ENCODE measurements at regions not wholly inside any gene's neighbourhood (a gene's known extent, or its start where the extent isn't known, plus 50 kb on each side); places are given as distances from the start of the nearest gene placed in this dataset.
"Not testable (repeated sequence)": the region's sequence is repeated elsewhere in the genome, so short reads cannot be mapped to it uniquely, and the experiment has no call there.

GRCh38 chr11:21986361-21986760, 206.5 kb upstream of the ANO5 start:
- H3K4me3 ChIP-seq (ENCODE audit: low read depth, low read length), result no peak overlapping the region

GRCh38 chr11:21987261-21987660, 205.6 kb upstream of the ANO5 start:
- no peak overlapping the region for H3K4me3 Mint-ChIP-seq (ENCODE audit: unreplicated experiment)
- no peak overlapping the region for H3K27ac Mint-ChIP-seq (ENCODE audit: unreplicated experiment)
- H3K4me1 ChIP-seq, result no peaks in the 10 kb centered on the region
- H3K4me1 Mint-ChIP-seq (ENCODE audit: low read depth, unreplicated experiment), result no peaks in the 10 kb centered on the region
- no peaks in the 10 kb centered on the region for H3K27me3 Mint-ChIP-seq (ENCODE audit: insufficient read depth, unreplicated experiment)
- no peaks in the 10 kb centered on the region for H3K36me3 ChIP-seq (ENCODE audit: control insufficient read depth, insufficient read depth, low read length)
- CTCF ChIA-PET, result no interaction called here
- intact Hi-C loops (cut with micrococcal nuclease; ENCODE audit: unreplicated experiment), result no loop called here
- no TSS peak for BruUV-seq (replicated peaks)
- no peaks in the 10 kb centered on the region for H3K27me3 ChIP-seq (replicated peaks; ENCODE audit: control insufficient read depth, insufficient read depth, low read length)
- H3K36me3 Mint-ChIP-seq (ENCODE audit: insufficient read depth, unreplicated experiment), result no peaks in the 10 kb centered on the region
- H3K4me3 ChIP-seq (ENCODE audit: low read depth, low read length), result no peak overlapping the region
- POLR2A ChIA-PET, result no interaction called here
- H3K9me3 Mint-ChIP-seq (ENCODE audit: unreplicated experiment), result no peaks in the 10 kb centered on the region
- H3K9me3 ChIP-seq, result no peaks in the 10 kb centered on the region
- no peak for TF ChIP-seq CTCF (IDR thresholded peaks at IDR 0.05; ENCODE audit: insufficient read depth in 1 of 2, low read depth in 1 of 2, low read length in 1 of 2, severe bottlenecking in 1 of 2, unreplicated experiment in 1 of 2)
- DNase-seq, result no peak

More at GRCh38 chr11:21986361-21986760, 206.5 kb upstream of the ANO5 start:
- Mint-ChIP-seq H3K27me3 (ENCODE audit: insufficient read depth, unreplicated experiment) (no peaks in the 10 kb centered on the region), H3K9me3 (ENCODE audit: unreplicated experiment) (no peaks in the 10 kb centered on the region), H3K27ac (ENCODE audit: unreplicated experiment) (no peak overlapping the region), H3K4me3 (ENCODE audit: unreplicated experiment) (no peak overlapping the region), H3K4me1 (ENCODE audit: low read depth, unreplicated experiment) (no peaks in the 10 kb centered on the region), H3K36me3 (ENCODE audit: insufficient read depth, unreplicated experiment) (no peaks in the 10 kb centered on the region)
- no peaks in the 10 kb centered on the region for H3K36me3 ChIP-seq (ENCODE audit: control insufficient read depth, insufficient read depth, low read length)
- no peaks in the 10 kb centered on the region for H3K4me1 ChIP-seq
- intact Hi-C loops (cut with micrococcal nuclease; ENCODE audit: unreplicated experiment), result no loop called here
- no peak for DNase-seq
- BruUV-seq (replicated peaks), result no TSS peak
- ChIA-PET POLR2A (no interaction called here), CTCF (no interaction called here)
- H3K27me3 ChIP-seq (replicated peaks; ENCODE audit: control insufficient read depth, insufficient read depth, low read length), result no peaks in the 10 kb centered on the region
- no peaks in the 10 kb centered on the region for H3K9me3 ChIP-seq
- TF ChIP-seq CTCF (IDR thresholded peaks at IDR 0.05; ENCODE audit: insufficient read depth in 1 of 2, low read depth in 1 of 2, low read length in 1 of 2, severe bottlenecking in 1 of 2, unreplicated experiment in 1 of 2), result no peak

GRCh38 chr11:21988477-21988876, 204.4 kb upstream of the ANO5 start:
- TF ChIP-seq CTCF (IDR thresholded peaks at IDR 0.05; ENCODE audit: insufficient read depth in 1 of 2, low read depth in 1 of 2, low read length in 1 of 2, severe bottlenecking in 1 of 2, unreplicated experiment in 1 of 2), result no peak
- no TSS peak for BruUV-seq (replicated peaks)
- H3K4me1 ChIP-seq, result no peaks in the 10 kb centered on the region
- no peak for DNase-seq
- H3K27me3 ChIP-seq (replicated peaks; ENCODE audit: control insufficient read depth, insufficient read depth, low read length), result no peaks in the 10 kb centered on the region
- H3K36me3 Mint-ChIP-seq (ENCODE audit: insufficient read depth, unreplicated experiment), result no peaks in the 10 kb centered on the region
- intact Hi-C loops (cut with micrococcal nuclease; ENCODE audit: unreplicated experiment), result no loop called here
- no peaks in the 10 kb centered on the region for H3K4me1 Mint-ChIP-seq (ENCODE audit: low read depth, unreplicated experiment)
- no peaks in the 10 kb centered on the region for H3K36me3 ChIP-seq (ENCODE audit: control insufficient read depth, insufficient read depth, low read length)
- ChIA-PET CTCF (no interaction called here), POLR2A (no interaction called here)
- H3K9me3 Mint-ChIP-seq (ENCODE audit: unreplicated experiment), result no peaks in the 10 kb centered on the region
- H3K9me3 ChIP-seq, result no peaks in the 10 kb centered on the region
- H3K4me3 Mint-ChIP-seq (ENCODE audit: unreplicated experiment), result no peak overlapping the region
- H3K4me3 ChIP-seq (ENCODE audit: low read depth, low read length), result no peak overlapping the region
- no peaks in the 10 kb centered on the region for H3K27me3 Mint-ChIP-seq (ENCODE audit: insufficient read depth, unreplicated experiment)
- H3K27ac Mint-ChIP-seq (ENCODE audit: unreplicated experiment), result no peak overlapping the region

GRCh38 chr11:22001803-22002202, 191.1 kb upstream of the ANO5 start:
- H3K9me3 ChIP-seq; BruUV-seq (replicated peaks); DNase-seq; H3K36me3 Mint-ChIP-seq (ENCODE audit: insufficient read depth, unreplicated experiment); H3K27ac Mint-ChIP-seq (ENCODE audit: unreplicated experiment); POLR2A ChIA-PET; H3K4me1 ChIP-seq; H3K27me3 Mint-ChIP-seq (ENCODE audit: insufficient read depth, unreplicated experiment); H3K4me3 ChIP-seq (ENCODE audit: low read depth, low read length); H3K27me3 ChIP-seq (replicated peaks; ENCODE audit: control insufficient read depth, insufficient read depth, low read length); H3K4me1 Mint-ChIP-seq (ENCODE audit: low read depth, unreplicated experiment); H3K36me3 ChIP-seq (ENCODE audit: control insufficient read depth, insufficient read depth, low read length); H3K9me3 Mint-ChIP-seq (ENCODE audit: unreplicated experiment); intact Hi-C loops (cut with micrococcal nuclease; ENCODE audit: unreplicated experiment); H3K4me3 Mint-ChIP-seq (ENCODE audit: unreplicated experiment); CTCF ChIA-PET: not testable (repeated sequence)

Measured in Caco-2 (cell line).